GM12874 (cell line): ENCODE measurements at regions not wholly inside any gene's neighbourhood (a gene's known extent, or its start where the extent isn't known, plus 50 kb on each side); places are given as distances from the start of the nearest gene placed in this dataset.

Source experiments
- TF ChIP-seq, protein P1 (sequence below): IDR thresholded peaks from 2 replicates; pipeline ENCODE4 v1.5.1; 2011; ENCODE audit warnings: low read depth, mild to moderate bottlenecking, control low read depth, low read length, moderate library complexity; ENCODE audit not compliant: insufficient read depth

DNA sequence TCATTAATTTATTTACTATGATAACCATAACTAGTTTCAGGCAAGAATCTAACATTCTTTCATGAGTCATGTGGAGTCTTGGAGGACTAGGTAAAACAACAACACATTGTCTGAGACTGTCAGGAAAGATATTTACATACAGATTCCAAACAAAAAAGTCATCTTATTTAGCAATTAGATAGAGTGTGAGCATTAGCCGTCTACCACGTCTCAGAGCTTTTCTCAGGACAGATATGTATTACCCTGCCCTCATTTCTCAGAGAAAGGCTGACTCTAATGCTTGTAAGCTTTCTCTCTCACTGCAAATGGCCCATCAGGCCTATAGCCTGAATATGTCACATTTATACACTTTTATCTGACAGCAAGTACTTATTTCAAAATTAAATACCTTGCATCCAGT is 312.1 kb upstream of the PCDH20 start:
- TF ChIP-seq, protein P1, sequence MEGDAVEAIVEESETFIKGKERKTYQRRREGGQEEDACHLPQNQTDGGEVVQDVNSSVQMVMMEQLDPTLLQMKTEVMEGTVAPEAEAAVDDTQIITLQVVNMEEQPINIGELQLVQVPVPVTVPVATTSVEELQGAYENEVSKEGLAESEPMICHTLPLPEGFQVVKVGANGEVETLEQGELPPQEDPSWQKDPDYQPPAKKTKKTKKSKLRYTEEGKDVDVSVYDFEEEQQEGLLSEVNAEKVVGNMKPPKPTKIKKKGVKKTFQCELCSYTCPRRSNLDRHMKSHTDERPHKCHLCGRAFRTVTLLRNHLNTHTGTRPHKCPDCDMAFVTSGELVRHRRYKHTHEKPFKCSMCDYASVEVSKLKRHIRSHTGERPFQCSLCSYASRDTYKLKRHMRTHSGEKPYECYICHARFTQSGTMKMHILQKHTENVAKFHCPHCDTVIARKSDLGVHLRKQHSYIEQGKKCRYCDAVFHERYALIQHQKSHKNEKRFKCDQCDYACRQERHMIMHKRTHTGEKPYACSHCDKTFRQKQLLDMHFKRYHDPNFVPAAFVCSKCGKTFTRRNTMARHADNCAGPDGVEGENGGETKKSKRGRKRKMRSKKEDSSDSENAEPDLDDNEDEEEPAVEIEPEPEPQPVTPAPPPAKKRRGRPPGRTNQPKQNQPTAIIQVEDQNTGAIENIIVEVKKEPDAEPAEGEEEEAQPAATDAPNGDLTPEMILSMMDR, result no peak

DNA sequence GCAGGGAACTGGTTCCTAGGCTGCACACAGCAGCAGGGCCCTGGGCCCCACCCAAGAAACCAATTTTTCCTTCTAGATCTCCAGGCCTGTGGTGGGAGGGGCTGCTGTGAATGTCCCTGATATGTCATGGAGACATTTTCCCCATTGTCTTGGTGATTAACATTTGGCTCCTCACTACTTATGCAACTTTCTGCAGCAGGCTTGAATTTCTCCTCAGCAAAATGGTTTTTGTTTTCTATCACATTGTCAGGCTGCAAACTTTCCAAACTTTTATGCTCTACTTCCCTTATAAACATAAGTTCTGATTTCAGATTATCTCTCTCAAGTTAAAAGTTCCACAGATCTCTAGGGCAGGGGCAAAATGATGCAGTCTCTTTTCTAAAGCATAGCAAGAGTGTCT is 310.2 kb upstream of the PCDH20 start:
- TF ChIP-seq, protein P1, result no peak

DNA sequence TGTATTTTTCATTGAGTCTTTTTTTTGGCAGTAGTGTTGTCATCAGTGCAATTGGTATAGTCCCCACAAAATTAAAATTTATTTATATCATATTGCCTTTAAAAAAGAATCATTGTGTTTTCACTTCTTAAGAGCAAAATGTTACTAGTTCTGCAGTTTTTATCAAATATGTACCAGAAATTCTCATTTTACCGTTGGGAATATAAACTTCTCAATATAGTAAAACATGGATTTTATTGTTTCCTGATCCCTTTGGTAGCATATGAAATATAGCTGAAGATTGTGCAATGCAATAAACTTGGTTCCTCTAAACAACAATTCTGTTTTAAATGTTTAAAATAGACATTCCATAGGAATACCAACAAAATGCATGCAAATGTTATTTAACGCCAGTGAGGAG is 306.5 kb upstream of the PCDH20 start:
- TF ChIP-seq, protein P1, result no peak

DNA sequence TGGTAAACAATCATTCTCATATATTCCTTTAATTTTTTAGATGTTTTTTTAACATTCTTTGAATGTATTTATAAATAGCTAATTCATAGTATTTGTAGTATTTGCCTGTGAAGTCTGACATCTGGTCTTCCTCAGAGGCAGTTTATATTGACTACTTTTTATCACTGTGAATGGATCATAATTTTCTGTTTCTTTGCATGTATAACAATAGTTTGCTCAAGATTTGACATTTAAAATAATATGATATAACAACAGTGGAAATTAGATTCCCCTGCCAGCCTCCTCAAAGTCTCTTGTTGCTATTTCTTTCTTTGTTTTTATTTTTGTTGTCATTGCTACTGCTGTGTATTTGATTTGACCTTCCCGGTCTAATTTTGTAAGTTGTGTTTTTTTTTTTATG is 297.0 kb upstream of the PCDH20 start:
- TF ChIP-seq, protein P1, result no peak

DNA sequence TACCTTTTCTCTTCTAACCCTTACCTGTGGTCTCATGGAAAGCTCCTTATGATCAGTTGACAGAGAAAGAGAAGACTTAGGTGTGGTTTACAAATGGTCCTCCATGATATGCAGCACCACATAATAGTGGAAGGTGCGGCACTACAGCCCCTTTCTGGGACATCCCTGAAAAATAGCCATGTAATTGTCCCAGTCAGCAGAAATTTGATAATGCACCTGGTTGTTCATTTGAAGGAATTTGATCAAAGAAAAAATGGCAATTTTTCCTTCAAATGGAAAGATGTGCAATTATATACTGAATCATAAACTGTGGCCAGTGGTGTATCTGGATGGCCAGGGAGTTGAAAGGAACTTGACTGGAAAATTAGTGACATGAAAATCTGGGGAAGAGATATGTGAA is 293.6 kb upstream of the PCDH20 start:
- TF ChIP-seq, protein P1, result no peak

DNA sequence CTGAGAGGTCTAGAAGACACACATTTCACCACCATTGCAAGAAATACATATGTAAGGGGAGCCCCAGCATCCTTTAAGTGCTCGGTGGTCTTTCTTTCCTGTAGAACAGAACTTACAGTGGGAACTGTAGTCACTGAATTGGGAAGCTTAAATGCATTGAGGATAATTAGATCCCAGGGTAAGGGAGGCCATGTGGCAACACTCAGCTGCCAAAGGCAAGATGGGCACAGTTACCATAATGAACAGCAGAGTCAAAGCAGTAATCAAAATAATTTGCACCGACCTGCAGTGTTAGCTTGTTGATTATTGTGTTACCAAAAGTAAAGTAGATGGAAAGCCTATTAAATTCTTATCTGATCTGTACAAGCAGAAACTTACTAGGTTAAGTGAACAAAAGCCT is 291.2 kb upstream of the PCDH20 start:
- TF ChIP-seq, protein P1, result no peak

DNA sequence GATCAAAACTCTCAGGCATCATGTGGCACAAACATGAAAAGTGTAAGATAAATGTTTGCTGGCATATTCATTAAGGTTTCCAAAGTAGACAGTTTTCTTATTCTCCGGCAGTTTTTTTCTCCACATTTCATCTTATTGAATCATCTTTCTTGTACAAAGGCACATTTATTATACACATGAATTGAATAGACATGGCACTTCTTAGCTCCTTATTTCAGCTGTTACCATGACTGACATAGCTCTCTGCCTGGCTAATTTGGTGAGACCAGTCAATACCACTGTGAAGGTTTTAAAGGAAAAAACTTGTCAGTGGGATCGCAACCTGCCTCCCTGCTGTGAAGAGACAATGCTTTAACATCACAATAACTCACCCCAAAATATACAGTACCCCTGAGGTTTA is 285.0 kb upstream of the PCDH20 start:
- TF ChIP-seq, protein P1, result no peak

DNA sequence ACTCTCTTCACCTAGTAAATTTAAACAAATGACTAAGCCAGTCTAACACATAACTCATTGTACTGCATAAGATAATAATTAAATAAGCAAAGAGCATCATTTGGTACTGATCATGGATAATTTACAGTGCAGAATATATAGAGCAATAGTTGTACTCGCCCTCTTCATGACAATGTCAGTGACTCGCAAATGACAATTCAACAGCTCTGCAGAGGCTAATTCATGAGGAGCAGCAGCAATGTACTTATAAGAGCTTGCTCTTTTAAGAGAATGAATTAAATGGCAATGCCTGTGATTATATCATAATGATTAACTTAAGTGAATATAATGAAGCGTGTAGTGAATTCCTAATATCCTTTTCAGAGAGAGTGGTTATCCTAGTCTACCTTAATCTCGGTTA is 284.5 kb upstream of the PCDH20 start:
- TF ChIP-seq, protein P1, result no peak
